IPS DF 6.9 (cell line): ENCODE measurements at regions not wholly inside any gene's neighbourhood (a gene's known extent, or its start where the extent isn't known, plus 50 kb on each side); places are given as distances from the start of the nearest gene placed in this dataset.

Experiments used
- DNase-seq: peaks from one replicate; pipeline ENCODE4 v3.0.0-alpha.2; 2013; ENCODE audit warnings: low read depth, low spot score
- H3K27ac ChIP-seq: one replicate; pipeline ENCODE4 v1.5.1; 2013; ENCODE audit warnings: low read length, control low read depth
- H3K27me3 ChIP-seq: 2 replicates; pipeline ENCODE4 v1.6.1; 2013; ENCODE audit warnings: mild to moderate bottlenecking, low read length; ENCODE audit not compliant: control insufficient read depth, insufficient read depth
- H3K36me3 ChIP-seq: 2 replicates; pipeline ENCODE4 v1.6.1; 2013; ENCODE audit warnings: low read length; ENCODE audit not compliant: control insufficient read depth, insufficient read depth
- H3K4me1 ChIP-seq: 2 replicates; pipeline ENCODE4 v1.6.1; 2013; ENCODE audit warnings: low read length; ENCODE audit not compliant: control insufficient read depth, insufficient read depth
- H3K4me3 ChIP-seq: 2 replicates; pipeline ENCODE4 v1.5.1; 2013; ENCODE audit warnings: mild to moderate bottlenecking, low read length
- H3K9me3 ChIP-seq: 2 replicates; pipeline ENCODE4 v1.6.1; 2013; ENCODE audit warnings: low read length, inconsistent platforms; ENCODE audit not compliant: control insufficient read depth, insufficient read depth
- WGBS: extraction: QIAGEN DNeasy Blood & Tissue Kit; methylation state at CpG from one replicate; pipeline ENCODE4 v1.1.7; 2013; ENCODE audit warnings: mixed read lengths, missing lambda C conversion rate; ENCODE audit not compliant: insufficient read length, insufficient coverage; 5-methylcytosine and 5-hydroxymethylcytosine counted together

- Histone ChIP-seq H3K4me1 (no peaks in the 10 kb centered on the region), H3K27me3 (no peaks in the 10 kb centered on the region), H3K9me3 (no peaks in the 10 kb centered on the region), H3K27ac (no peak overlapping the region), H3K4me3 (no peak overlapping the region), H3K36me3 (no peaks in the 10 kb centered on the region)
- no peak for DNase-seq
- no CpG with 5 or more reads among the region's 3 CpGs for WGBS
Measured at GRCh38 chr9:120186276-120186675, 393.7 kb downstream of the CDK5RAP2 start.

- Histone ChIP-seq H3K27ac (no peak overlapping the region), H3K27me3 (no peaks in the 10 kb centered on the region), H3K4me3 (no peak overlapping the region), H3K36me3 (no peaks in the 10 kb centered on the region), H3K9me3 (no peaks in the 10 kb centered on the region), H3K4me1 (no peaks in the 10 kb centered on the region)
- no peak for DNase-seq
- no CpG with 5 or more reads among the region's 3 CpGs for WGBS
Measured at GRCh38 chr9:120184266-120184665, 395.7 kb downstream of the CDK5RAP2 start.

- Histone ChIP-seq H3K36me3 (no peaks in the 10 kb centered on the region), H3K27ac (no peak overlapping the region), H3K27me3 (no peaks in the 10 kb centered on the region), H3K4me3 (no peak overlapping the region), H3K4me1 (no peaks in the 10 kb centered on the region), H3K9me3 (no peaks in the 10 kb centered on the region)
- no CpG with 5 or more reads among the region's 3 CpGs for WGBS
- DNase-seq, result no peak
Measured at GRCh38 chr9:120183615-120184014, 396.4 kb downstream of the CDK5RAP2 start.

GRCh38 chr9:120182011-120182410 lies 398.0 kb downstream of the CDK5RAP2 start:
- Histone ChIP-seq H3K27me3 (no peaks in the 10 kb centered on the region), H3K36me3 (no peaks in the 10 kb centered on the region), H3K4me1 (no peaks in the 10 kb centered on the region), H3K9me3 (no peaks in the 10 kb centered on the region), H3K4me3 (no peak overlapping the region), H3K27ac (no peak overlapping the region)
- WGBS, result no CpG with 5 or more reads among the region's 1 CpG
- no peak for DNase-seq

- WGBS, result no CpG with 5 or more reads among the region's 1 CpG
Measured at GRCh38 chr9:120177121-120177520, 402.8 kb downstream of the CDK5RAP2 start.

GRCh38 chr9:120175031-120175430 lies 404.9 kb downstream of the CDK5RAP2 start:
- no CpG with 5 or more reads among the region's 2 CpGs for WGBS
- Histone ChIP-seq H3K9me3 (no peaks in the 10 kb centered on the region), H3K27me3 (no peaks in the 10 kb centered on the region; the same call in 1 of the 2 replicates), H3K4me1 (no peaks in the 10 kb centered on the region), H3K36me3 (no peaks in the 10 kb centered on the region), H3K27ac (no peak overlapping the region), H3K4me3 (no peak overlapping the region)
- no peak for DNase-seq

More at GRCh38 chr9:120177121-120177520, 402.8 kb downstream of the CDK5RAP2 start:
- Histone ChIP-seq H3K36me3 (no peaks in the 10 kb centered on the region), H3K27me3 (no peaks in the 10 kb centered on the region), H3K9me3 (no peaks in the 10 kb centered on the region), H3K27ac (no peak overlapping the region), H3K4me1 (no peaks in the 10 kb centered on the region), H3K4me3 (no peak overlapping the region)
- no peak for DNase-seq

- Histone ChIP-seq H3K4me1 (no peaks in the 10 kb centered on the region; the same call in 1 of the 2 replicates), H3K9me3 (no peaks in the 10 kb centered on the region), H3K36me3 (no peaks in the 10 kb centered on the region), H3K27ac (no peak overlapping the region), H3K27me3 (no peaks in the 10 kb centered on the region), H3K4me3 (no peak overlapping the region)
- no CpG with 5 or more reads among the region's 7 CpGs for WGBS
- DNase-seq, result no peak
Measured at GRCh38 chr9:120161776-120162175, 418.2 kb downstream of the CDK5RAP2 start.

GRCh38 chr9:120158221-120158620 lies 421.7 kb downstream of the CDK5RAP2 start:
- H3K4me3 ChIP-seq, result no peak overlapping the region
- H3K27me3 ChIP-seq, result no peaks in the 10 kb centered on the region
- no peak overlapping the region for H3K27ac ChIP-seq
- H3K4me1 ChIP-seq, result no peaks in the 10 kb centered on the region; the same call in 1 of the 2 replicates
- H3K9me3 ChIP-seq, result no peaks in the 10 kb centered on the region
- WGBS, result no CpG with 5 or more reads among the region's 1 CpG
- DNase-seq, result no peak
- H3K36me3 ChIP-seq, result no peaks in the 10 kb centered on the region

- H3K9me3 ChIP-seq, result no peaks in the 10 kb centered on the region
- no peak overlapping the region for H3K4me3 ChIP-seq
- no peak for DNase-seq
- no peaks in the 10 kb centered on the region for H3K36me3 ChIP-seq
- H3K27me3 ChIP-seq, result no peaks in the 10 kb centered on the region
- H3K4me1 ChIP-seq, result no peaks in the 10 kb centered on the region
- no CpG with 5 or more reads among the region's 8 CpGs for WGBS
- no peak overlapping the region for H3K27ac ChIP-seq
Measured at GRCh38 chr9:120156376-120156775, 423.6 kb downstream of the CDK5RAP2 start.

GRCh38 chr9:120153258-120153657 lies 426.7 kb downstream of the CDK5RAP2 start:
- H3K4me3 ChIP-seq, result no peak overlapping the region
- H3K27me3 ChIP-seq, result no peaks in the 10 kb centered on the region
- no peaks in the 10 kb centered on the region for H3K9me3 ChIP-seq
- H3K27ac ChIP-seq, result no peak overlapping the region
- no peak for DNase-seq
- no CpG with 5 or more reads among the region's 1 CpG for WGBS
- no peaks in the 10 kb centered on the region for H3K4me1 ChIP-seq
- no peaks in the 10 kb centered on the region for H3K36me3 ChIP-seq

GRCh38 chr9:120152295-120152694 lies 427.7 kb downstream of the CDK5RAP2 start:
- Histone ChIP-seq H3K4me1 (no peaks in the 10 kb centered on the region), H3K4me3 (no peak overlapping the region), H3K9me3 (no peaks in the 10 kb centered on the region), H3K36me3 (no peaks in the 10 kb centered on the region), H3K27me3 (no peaks in the 10 kb centered on the region), H3K27ac (no peak overlapping the region)
- DNase-seq, result peak; percentile 22
- no CpG with 5 or more reads among the region's 4 CpGs for WGBS
